ENCODE measurements at regions not wholly inside any gene's neighbourhood (a gene's known extent, or its start where the extent isn't known, plus 50 kb on each side); places are given as distances from the start of the nearest gene placed in this dataset.

- no peak overlapping the region for H3K9ac ChIP-seq (ENCODE audit: low read depth in 1 of 2, low read length in 2 of 2)
- H3K27ac ChIP-seq (ENCODE audit: low read depth in 2 of 2, low read length in 2 of 2) = no peak overlapping the region
- H3K36me3 ChIP-seq (ENCODE audit: control insufficient read depth in 2 of 2, insufficient read depth in 2 of 2, low read length in 2 of 2) = no peaks in the 10 kb centered on the region
- no peak overlapping the region for H3K4me3 ChIP-seq (ENCODE audit: low read length in 2 of 2)
- no peaks in the 10 kb centered on the region for H3K4me1 ChIP-seq (ENCODE audit: control insufficient read depth in 2 of 2, insufficient read depth in 2 of 2, low read length in 2 of 2)
- H3K27me3 ChIP-seq (ENCODE audit: control insufficient read depth in 2 of 2, insufficient read depth in 2 of 2, low read length in 2 of 2) = no peaks in the 10 kb centered on the region
- no peaks in the 10 kb centered on the region for H3K9me3 ChIP-seq (ENCODE audit: control insufficient read depth in 2 of 2, low read length in 2 of 2)
These were observed 221.8 kb downstream of the ICE1 start for GRCh38 chr5:5644249-5644648.

DNA sequence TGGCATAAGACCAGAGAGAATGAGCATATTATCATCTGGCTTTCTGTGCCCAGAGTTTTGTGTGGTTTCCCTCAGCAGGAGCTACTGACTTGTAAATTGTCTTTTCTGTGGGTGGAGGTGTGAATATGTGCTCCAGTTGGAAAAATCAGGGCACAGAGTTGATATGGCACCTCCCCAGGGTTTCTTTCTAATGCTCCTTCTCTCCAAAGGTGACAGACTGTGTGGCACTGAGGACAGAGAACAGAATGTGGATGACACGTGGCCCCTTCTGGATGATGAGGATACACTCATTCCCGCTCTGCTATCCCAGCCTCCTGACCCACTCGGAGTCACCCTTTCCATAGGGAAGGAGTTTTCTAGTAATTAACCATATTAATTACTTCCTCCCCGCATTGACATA is 221.0 kb downstream of the ICE1 start:
- Histone ChIP-seq H3K36me3 (ENCODE audit: control insufficient read depth in 2 of 2, insufficient read depth in 2 of 2, low read length in 2 of 2) (no peaks in the 10 kb centered on the region), H3K27ac (ENCODE audit: low read depth in 2 of 2, low read length in 2 of 2) (no peak overlapping the region), H3K4me3 (ENCODE audit: low read length in 2 of 2) (no peak overlapping the region), H3K4me1 (ENCODE audit: control insufficient read depth in 2 of 2, insufficient read depth in 2 of 2, low read length in 2 of 2) (no peaks in the 10 kb centered on the region), H3K9ac (ENCODE audit: low read depth in 1 of 2, low read length in 2 of 2) (no peak overlapping the region), H3K9me3 (ENCODE audit: control insufficient read depth in 2 of 2, low read length in 2 of 2) (no peaks in the 10 kb centered on the region), H3K27me3 (ENCODE audit: control insufficient read depth in 2 of 2, insufficient read depth in 2 of 2, low read length in 2 of 2) (no peaks in the 10 kb centered on the region)

DNA sequence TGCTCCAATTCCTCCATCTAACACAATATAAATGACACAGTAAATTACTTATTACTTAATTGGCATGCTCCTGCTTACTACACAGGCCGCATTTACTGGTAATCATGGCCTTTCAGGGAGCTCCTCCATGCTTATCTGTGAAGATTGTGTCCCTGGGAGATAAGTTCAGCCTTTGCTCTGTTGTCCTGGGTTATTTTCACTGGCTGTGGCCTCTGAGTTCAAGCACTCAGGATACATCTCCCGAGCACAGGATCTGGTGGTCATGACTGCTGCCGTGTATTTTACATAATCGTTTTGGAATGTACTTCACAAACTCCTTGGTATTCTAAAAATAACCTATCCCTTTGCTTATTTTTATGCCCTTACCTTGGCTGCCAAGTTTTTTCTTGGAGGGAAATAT is 215.7 kb downstream of the ICE1 start:
- Histone ChIP-seq H3K4me1 (ENCODE audit: control insufficient read depth in 2 of 2, insufficient read depth in 2 of 2, low read length in 2 of 2) (no peaks in the 10 kb centered on the region), H3K9ac (ENCODE audit: low read depth in 1 of 2, low read length in 2 of 2) (no peak overlapping the region), H3K36me3 (ENCODE audit: control insufficient read depth in 2 of 2, insufficient read depth in 2 of 2, low read length in 2 of 2) (no peaks in the 10 kb centered on the region), H3K9me3 (ENCODE audit: control insufficient read depth in 2 of 2, low read length in 2 of 2) (no peaks in the 10 kb centered on the region), H3K4me3 (ENCODE audit: low read length in 2 of 2) (no peak overlapping the region), H3K27ac (ENCODE audit: low read depth in 2 of 2, low read length in 2 of 2) (no peak overlapping the region), H3K27me3 (ENCODE audit: control insufficient read depth in 2 of 2, insufficient read depth in 2 of 2, low read length in 2 of 2) (no peaks in the 10 kb centered on the region)

DNA sequence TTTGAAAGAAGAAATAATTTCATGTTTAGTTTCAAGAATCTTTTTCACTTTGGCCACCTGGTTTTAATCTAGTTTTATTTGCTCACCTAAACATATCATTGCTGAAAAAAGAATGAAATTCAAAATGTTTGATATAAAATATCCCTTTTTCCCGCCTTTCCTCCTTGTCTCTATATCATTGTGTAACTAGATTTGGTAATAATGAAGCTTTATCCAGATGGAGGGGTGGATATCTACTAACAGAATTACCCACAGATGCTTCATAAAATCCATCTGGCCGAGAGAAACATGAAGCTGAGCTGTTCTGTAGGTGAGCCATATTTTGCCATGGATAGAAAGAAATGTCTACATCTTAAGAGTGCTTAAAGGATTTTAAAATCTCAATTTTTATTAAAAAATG is 214.7 kb downstream of the ICE1 start:
- Histone ChIP-seq H3K4me1 (ENCODE audit: control insufficient read depth in 2 of 2, insufficient read depth in 2 of 2, low read length in 2 of 2) (no peaks in the 10 kb centered on the region), H3K9me3 (ENCODE audit: control insufficient read depth in 2 of 2, low read length in 2 of 2) (no peaks in the 10 kb centered on the region), H3K27ac (ENCODE audit: low read depth in 2 of 2, low read length in 2 of 2) (no peak overlapping the region), H3K36me3 (ENCODE audit: control insufficient read depth in 2 of 2, insufficient read depth in 2 of 2, low read length in 2 of 2) (no peaks in the 10 kb centered on the region), H3K4me3 (ENCODE audit: low read length in 2 of 2) (no peak overlapping the region), H3K9ac (ENCODE audit: low read depth in 1 of 2, low read length in 2 of 2) (no peak overlapping the region), H3K27me3 (ENCODE audit: control insufficient read depth in 2 of 2, insufficient read depth in 2 of 2, low read length in 2 of 2) (no peaks in the 10 kb centered on the region)

DNA sequence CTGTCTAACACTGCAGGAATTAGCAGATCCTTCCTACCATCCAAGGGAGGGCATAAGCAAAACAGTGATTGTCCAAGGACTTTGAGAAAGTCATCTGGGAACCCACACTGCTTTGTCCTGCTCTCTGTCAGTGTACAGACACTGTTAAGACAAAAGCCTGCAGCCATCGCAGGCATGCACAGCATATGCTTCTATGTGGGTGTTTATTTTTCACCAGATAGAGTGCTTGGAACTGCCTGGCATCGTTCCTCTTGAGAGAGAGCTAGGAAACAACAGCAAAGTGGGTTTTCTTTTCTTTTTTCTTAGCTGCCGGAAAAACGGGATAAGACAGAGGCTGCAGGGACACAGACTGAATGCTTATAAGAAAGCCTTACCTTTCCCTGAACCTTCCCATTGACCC is 212.3 kb downstream of the ICE1 start:
- H3K9ac ChIP-seq (ENCODE audit: low read depth in 1 of 2, low read length in 2 of 2) = no peak overlapping the region
- H3K4me3 ChIP-seq (ENCODE audit: low read length in 2 of 2) = no peak overlapping the region
- no peaks in the 10 kb centered on the region for H3K4me1 ChIP-seq (ENCODE audit: control insufficient read depth in 2 of 2, insufficient read depth in 2 of 2, low read length in 2 of 2)
- H3K27ac ChIP-seq (ENCODE audit: low read depth in 2 of 2, low read length in 2 of 2) = no peak overlapping the region
- H3K36me3 ChIP-seq (ENCODE audit: control insufficient read depth in 2 of 2, insufficient read depth in 2 of 2, low read length in 2 of 2) = no peaks in the 10 kb centered on the region
- H3K27me3 ChIP-seq (ENCODE audit: control insufficient read depth in 2 of 2, insufficient read depth in 2 of 2, low read length in 2 of 2) = no peaks in the 10 kb centered on the region
- H3K9me3 ChIP-seq (ENCODE audit: control insufficient read depth in 2 of 2, low read length in 2 of 2) = no peaks in the 10 kb centered on the region

DNA sequence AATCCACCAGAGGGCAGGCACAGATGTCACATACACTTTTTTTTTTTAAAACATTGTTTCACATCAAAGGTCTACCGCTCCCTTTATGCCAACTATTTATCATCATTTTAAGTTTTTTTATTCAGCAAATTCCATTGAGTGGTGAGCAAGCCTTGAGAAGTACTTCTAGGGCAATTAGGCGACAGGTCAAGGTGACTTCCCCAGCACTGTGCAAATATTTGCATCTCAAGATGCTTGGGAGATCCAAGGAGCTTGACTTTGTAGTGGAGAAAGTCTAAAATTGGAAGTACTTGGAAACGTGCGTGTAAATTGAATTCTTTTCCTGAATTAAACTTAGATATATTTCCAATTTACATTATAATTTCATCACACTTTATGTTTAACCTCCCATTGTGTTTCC is 211.1 kb downstream of the ICE1 start:
- no peak overlapping the region for H3K27ac ChIP-seq (ENCODE audit: low read depth in 2 of 2, low read length in 2 of 2)
- H3K27me3 ChIP-seq (ENCODE audit: control insufficient read depth in 2 of 2, insufficient read depth in 2 of 2, low read length in 2 of 2) = no peaks in the 10 kb centered on the region
- H3K4me3 ChIP-seq (ENCODE audit: low read length in 2 of 2) = no peak overlapping the region
- H3K4me1 ChIP-seq (ENCODE audit: control insufficient read depth in 2 of 2, insufficient read depth in 2 of 2, low read length in 2 of 2) = no peaks in the 10 kb centered on the region
- H3K9me3 ChIP-seq (ENCODE audit: control insufficient read depth in 2 of 2, low read length in 2 of 2) = no peaks in the 10 kb centered on the region
- no peaks in the 10 kb centered on the region for H3K36me3 ChIP-seq (ENCODE audit: control insufficient read depth in 2 of 2, insufficient read depth in 2 of 2, low read length in 2 of 2)
- no peak overlapping the region for H3K9ac ChIP-seq (ENCODE audit: low read depth in 1 of 2, low read length in 2 of 2)

- no peak overlapping the region for H3K9ac ChIP-seq (ENCODE audit: low read depth in 1 of 2, low read length in 2 of 2)
- no peaks in the 10 kb centered on the region for H3K27me3 ChIP-seq (ENCODE audit: control insufficient read depth in 2 of 2, insufficient read depth in 2 of 2, low read length in 2 of 2)
- no peak overlapping the region for H3K4me3 ChIP-seq (ENCODE audit: low read length in 2 of 2)
- H3K36me3 ChIP-seq (ENCODE audit: control insufficient read depth in 2 of 2, insufficient read depth in 2 of 2, low read length in 2 of 2) = no peaks in the 10 kb centered on the region
- H3K4me1 ChIP-seq (ENCODE audit: control insufficient read depth in 2 of 2, insufficient read depth in 2 of 2, low read length in 2 of 2) = no peaks in the 10 kb centered on the region
- no peaks in the 10 kb centered on the region for H3K9me3 ChIP-seq (ENCODE audit: control insufficient read depth in 2 of 2, low read length in 2 of 2)
- H3K27ac ChIP-seq (ENCODE audit: low read depth in 2 of 2, low read length in 2 of 2) = no peak overlapping the region
These were observed 210.2 kb downstream of the ICE1 start for GRCh38 chr5:5632678-5633077.

- H3K4me3 ChIP-seq (ENCODE audit: low read length in 2 of 2) = no peak overlapping the region
- no peaks in the 10 kb centered on the region for H3K4me1 ChIP-seq (ENCODE audit: control insufficient read depth in 2 of 2, insufficient read depth in 2 of 2, low read length in 2 of 2)
- H3K27ac ChIP-seq (ENCODE audit: low read depth in 2 of 2, low read length in 2 of 2) = no peak overlapping the region
- no peaks in the 10 kb centered on the region for H3K27me3 ChIP-seq (ENCODE audit: control insufficient read depth in 2 of 2, insufficient read depth in 2 of 2, low read length in 2 of 2)
- H3K36me3 ChIP-seq (ENCODE audit: control insufficient read depth in 2 of 2, insufficient read depth in 2 of 2, low read length in 2 of 2) = no peaks in the 10 kb centered on the region
- H3K9ac ChIP-seq (ENCODE audit: low read depth in 1 of 2, low read length in 2 of 2) = no peak overlapping the region
- no peaks in the 10 kb centered on the region for H3K9me3 ChIP-seq (ENCODE audit: control insufficient read depth in 2 of 2, low read length in 2 of 2)
These were observed 207.1 kb downstream of the ICE1 start for GRCh38 chr5:5629607-5629978.

- no peak overlapping the region for H3K9ac ChIP-seq (ENCODE audit: low read depth in 1 of 2, low read length in 2 of 2)
- no peaks in the 10 kb centered on the region for H3K4me1 ChIP-seq (ENCODE audit: control insufficient read depth in 2 of 2, insufficient read depth in 2 of 2, low read length in 2 of 2)
- H3K27me3 ChIP-seq (ENCODE audit: control insufficient read depth in 2 of 2, insufficient read depth in 2 of 2, low read length in 2 of 2) = no peaks in the 10 kb centered on the region
- no peaks in the 10 kb centered on the region for H3K36me3 ChIP-seq (ENCODE audit: control insufficient read depth in 2 of 2, insufficient read depth in 2 of 2, low read length in 2 of 2)
- H3K9me3 ChIP-seq (ENCODE audit: control insufficient read depth in 2 of 2, low read length in 2 of 2) = no peaks in the 10 kb centered on the region
- H3K27ac ChIP-seq (ENCODE audit: low read depth in 2 of 2, low read length in 2 of 2) = no peak overlapping the region
- no peak overlapping the region for H3K4me3 ChIP-seq (ENCODE audit: low read length in 2 of 2)
These were observed 206.6 kb downstream of the ICE1 start for GRCh38 chr5:5628866-5629606.

- Histone ChIP-seq H3K27ac (ENCODE audit: low read depth in 2 of 2, low read length in 2 of 2) (no peak overlapping the region), H3K27me3 (ENCODE audit: control insufficient read depth in 2 of 2, insufficient read depth in 2 of 2, low read length in 2 of 2) (no peaks in the 10 kb centered on the region), H3K36me3 (ENCODE audit: control insufficient read depth in 2 of 2, insufficient read depth in 2 of 2, low read length in 2 of 2) (no peaks in the 10 kb centered on the region), H3K9me3 (ENCODE audit: control insufficient read depth in 2 of 2, low read length in 2 of 2) (peaks cover 0 to 7% of the 10 kb centered on the region in 2 donors), H3K4me3 (ENCODE audit: low read length in 2 of 2) (no peak overlapping the region), H3K4me1 (ENCODE audit: control insufficient read depth in 2 of 2, insufficient read depth in 2 of 2, low read length in 2 of 2) (no peaks in the 10 kb centered on the region), H3K9ac (ENCODE audit: low read depth in 1 of 2, low read length in 2 of 2) (no peak overlapping the region)
These were observed 203.9 kb downstream of the ICE1 start for GRCh38 chr5:5626412-5626811.

- Histone ChIP-seq H3K9me3 (ENCODE audit: control insufficient read depth in 2 of 2, low read length in 2 of 2) (peaks cover 0 to 7% of the 10 kb centered on the region in 2 donors), H3K27ac (ENCODE audit: low read depth in 2 of 2, low read length in 2 of 2) (no peak overlapping the region)
These were observed 203.0 kb downstream of the ICE1 start for GRCh38 chr5:5625491-5625890.

More at GRCh38 chr5:5625491-5625890, 203.0 kb downstream of the ICE1 start:
- Histone ChIP-seq H3K4me3 (ENCODE audit: low read length in 2 of 2) (no peak overlapping the region), H3K36me3 (ENCODE audit: control insufficient read depth in 2 of 2, insufficient read depth in 2 of 2, low read length in 2 of 2) (no peaks in the 10 kb centered on the region), H3K4me1 (ENCODE audit: control insufficient read depth in 2 of 2, insufficient read depth in 2 of 2, low read length in 2 of 2) (no peaks in the 10 kb centered on the region), H3K9ac (ENCODE audit: low read depth in 1 of 2, low read length in 2 of 2) (no peak overlapping the region), H3K27me3 (ENCODE audit: control insufficient read depth in 2 of 2, insufficient read depth in 2 of 2, low read length in 2 of 2) (no peaks in the 10 kb centered on the region)

All from mucosa of rectum (tissue), 2 donors.